GM19328 (cell line): ENCODE measurements at regions not wholly inside any gene's neighbourhood (a gene's known extent, or its start where the extent isn't known, plus 50 kb on each side); places are given as distances from the start of the nearest gene placed in this dataset.

Experiments
- ATAC-seq: cut with Tn5 transposase; IDR thresholded peaks from one replicate; pipeline ENCODE4 v1.9.1; 2021; ENCODE audit warnings: mild to moderate bottlenecking, moderate library complexity; ENCODE audit not compliant: unreplicated experiment

- no peak for ATAC-seq
Observed at GRCh38 chr12:108029051-108029835, 99.8 kb upstream of the WSCD2 start.

- no peak for ATAC-seq
Observed at GRCh38 chr12:108033090-108033489, 96.0 kb upstream of the WSCD2 start.

GRCh38 chr12:108035372-108035771 lies 93.7 kb upstream of the WSCD2 start:
- no peak for ATAC-seq

GRCh38 chr12:108037960-108038359 lies 91.1 kb upstream of the WSCD2 start:
- ATAC-seq: no peak

GRCh38 chr12:108039794-108040193 lies 89.3 kb upstream of the WSCD2 start:
- ATAC-seq: no peak

- no peak for ATAC-seq
Observed at GRCh38 chr12:108040947-108041346, 88.1 kb upstream of the WSCD2 start.

- no peak for ATAC-seq
Observed at GRCh38 chr12:108043286-108043685, 85.8 kb upstream of the WSCD2 start.

GRCh38 chr12:108043750-108044533 lies 85.1 kb upstream of the WSCD2 start:
- no peak for ATAC-seq

- ATAC-seq: no peak
Observed at GRCh38 chr12:108046135-108046534, 83.0 kb upstream of the WSCD2 start.

GRCh38 chr12:108046650-108047049 lies 82.4 kb upstream of the WSCD2 start:
- no peak for ATAC-seq

GRCh38 chr12:108047071-108047550 lies 82.0 kb upstream of the WSCD2 start:
- ATAC-seq: no peak

GRCh38 chr12:108048686-108049085 lies 80.4 kb upstream of the WSCD2 start:
- no peak for ATAC-seq

GRCh38 chr12:108050696-108051095 lies 78.4 kb upstream of the WSCD2 start:
- ATAC-seq: no peak

GRCh38 chr12:108052260-108052659 lies 76.8 kb upstream of the WSCD2 start:
- ATAC-seq: no peak

GRCh38 chr12:108053512-108053911 lies 75.6 kb upstream of the WSCD2 start:
- no peak for ATAC-seq

GRCh38 chr12:108054496-108054895 lies 74.6 kb upstream of the WSCD2 start:
- no peak for ATAC-seq

GRCh38 chr12:108055141-108055540 lies 73.9 kb upstream of the WSCD2 start:
- ATAC-seq: no peak

GRCh38 chr12:108060067-108060466 lies 69.0 kb upstream of the WSCD2 start:
- no peak for ATAC-seq

- ATAC-seq: no peak
Observed at GRCh38 chr12:108060903-108061302, 68.2 kb upstream of the WSCD2 start.

- no peak for ATAC-seq
Observed at GRCh38 chr12:108063192-108063591, 65.9 kb upstream of the WSCD2 start.

- no peak for ATAC-seq
Observed at GRCh38 chr12:108065069-108065468, 64.0 kb upstream of the WSCD2 start.
